IPS-20b (cell line): ENCODE measurements at regions not wholly inside any gene's neighbourhood (a gene's known extent, or its start where the extent isn't known, plus 50 kb on each side); places are given as distances from the start of the nearest gene placed in this dataset.
A peak's percentile ranks its signal among the peaks of the same experiment; 100 is the strongest.

Source experiments
- H3K27ac ChIP-seq: one replicate; pipeline ENCODE4 v1.5.1; 2013; ENCODE audit warnings: low read length
- H3K27me3 ChIP-seq: 2 replicates; pipeline ENCODE4 v1.6.1; 2013; ENCODE audit warnings: mild to moderate bottlenecking, low read length, inconsistent platforms; ENCODE audit not compliant: insufficient read depth
- H3K36me3 ChIP-seq: 2 replicates; pipeline ENCODE4 v1.6.1; 2013; ENCODE audit warnings: low read depth, mild to moderate bottlenecking, inconsistent platforms, low read length, moderate library complexity; ENCODE audit not compliant: insufficient read depth
- H3K4me1 ChIP-seq: 2 replicates; pipeline ENCODE4 v1.6.1; 2013; ENCODE audit warnings: mild to moderate bottlenecking, control low read depth, inconsistent platforms, low read length, moderate library complexity; ENCODE audit not compliant: insufficient read depth
- H3K4me3 ChIP-seq: 2 replicates; pipeline ENCODE4 v1.5.1; 2013; ENCODE audit warnings: mild to moderate bottlenecking, low read length, inconsistent platforms
- H3K9ac ChIP-seq: 2 replicates; pipeline ENCODE4 v1.6.1; 2013; ENCODE audit warnings: low read depth, mild to moderate bottlenecking, inconsistent platforms, low read length, moderate library complexity
- H3K9me3 ChIP-seq: 2 replicates; pipeline ENCODE4 v1.6.1; 2013; ENCODE audit warnings: mild to moderate bottlenecking, low read depth, low read length, inconsistent platforms; ENCODE audit not compliant: insufficient read depth

GRCh38 chr2:41234093-41234492 lies 782.2 kb upstream of the SLC8A1 start:
- Histone ChIP-seq H3K27ac (peak overlapping the region; percentile 12), H3K4me3 (no peak overlapping the region; the same call in 1 of the 2 replicates), H3K27me3 (no peaks in the 10 kb centered on the region)

GRCh38 chr2:41241325-41242000 lies 789.6 kb upstream of the SLC8A1 start:
- no peaks in the 10 kb centered on the region for H3K4me1 ChIP-seq
- no peaks in the 10 kb centered on the region for H3K9me3 ChIP-seq
- no peak overlapping the region for H3K4me3 ChIP-seq
- H3K27ac ChIP-seq, result no peak overlapping the region
- H3K36me3 ChIP-seq, result no peaks in the 10 kb centered on the region
- H3K27me3 ChIP-seq, result no peaks in the 10 kb centered on the region
- no peak overlapping the region for H3K9ac ChIP-seq

More at GRCh38 chr2:41234093-41234492, 782.2 kb upstream of the SLC8A1 start:
- Histone ChIP-seq H3K36me3 (no peaks in the 10 kb centered on the region), H3K9ac (no peak overlapping the region), H3K9me3 (no peaks in the 10 kb centered on the region), H3K4me1 (peaks cover 13% of the 10 kb centered on the region; the same call in 1 of the 2 replicates)

GRCh38 chr2:41242001-41242331 lies 790.1 kb upstream of the SLC8A1 start:
- Histone ChIP-seq H3K4me1 (no peaks in the 10 kb centered on the region), H3K9ac (no peak overlapping the region), H3K4me3 (no peak overlapping the region), H3K27me3 (no peaks in the 10 kb centered on the region), H3K9me3 (no peaks in the 10 kb centered on the region), H3K27ac (no peak overlapping the region), H3K36me3 (no peaks in the 10 kb centered on the region)

GRCh38 chr2:41267929-41268659 lies 779.7 kb upstream of the PKDCC start:
- Histone ChIP-seq H3K36me3 (no peaks in the 10 kb centered on the region), H3K4me1 (no peaks in the 10 kb centered on the region), H3K4me3 (no peak overlapping the region), H3K27ac (no peak overlapping the region), H3K27me3 (no peaks in the 10 kb centered on the region), H3K9ac (no peak overlapping the region), H3K9me3 (no peaks in the 10 kb centered on the region)

- no peak overlapping the region for H3K27ac ChIP-seq
- H3K9me3 ChIP-seq, result no peaks in the 10 kb centered on the region
- no peaks in the 10 kb centered on the region for H3K4me1 ChIP-seq
- no peak overlapping the region for H3K9ac ChIP-seq
- H3K4me3 ChIP-seq, result no peak overlapping the region
- H3K36me3 ChIP-seq, result no peaks in the 10 kb centered on the region
- no peaks in the 10 kb centered on the region for H3K27me3 ChIP-seq
These were observed 764.6 kb upstream of the PKDCC start for GRCh38 chr2:41283079-41283775.

- Histone ChIP-seq H3K9ac (no peak overlapping the region), H3K27ac (no peak overlapping the region), H3K36me3 (no peaks in the 10 kb centered on the region), H3K4me1 (no peaks in the 10 kb centered on the region), H3K4me3 (no peak overlapping the region), H3K27me3 (no peaks in the 10 kb centered on the region), H3K9me3 (no peaks in the 10 kb centered on the region)
These were observed 754.3 kb upstream of the PKDCC start for GRCh38 chr2:41293491-41293890.

- Histone ChIP-seq H3K4me3 (no peak overlapping the region), H3K27me3 (no peaks in the 10 kb centered on the region), H3K9me3 (no peaks in the 10 kb centered on the region), H3K4me1 (no peaks in the 10 kb centered on the region), H3K36me3 (no peaks in the 10 kb centered on the region), H3K9ac (no peak overlapping the region), H3K27ac (no peak overlapping the region)
These were observed 753.5 kb upstream of the PKDCC start for GRCh38 chr2:41294331-41294730.

- no peak overlapping the region for H3K4me3 ChIP-seq
- no peaks in the 10 kb centered on the region for H3K36me3 ChIP-seq
- H3K4me1 ChIP-seq, result no peaks in the 10 kb centered on the region
- H3K9me3 ChIP-seq, result no peaks in the 10 kb centered on the region
- H3K9ac ChIP-seq, result no peak overlapping the region
- H3K27me3 ChIP-seq, result no peaks in the 10 kb centered on the region
- H3K27ac ChIP-seq, result no peak overlapping the region
These were observed 734.7 kb upstream of the PKDCC start for GRCh38 chr2:41313082-41313481.

- H3K9ac ChIP-seq, result no peak overlapping the region
- no peak overlapping the region for H3K27ac ChIP-seq
- no peaks in the 10 kb centered on the region for H3K36me3 ChIP-seq
- H3K4me3 ChIP-seq, result no peak overlapping the region
- no peaks in the 10 kb centered on the region for H3K9me3 ChIP-seq
- no peaks in the 10 kb centered on the region for H3K4me1 ChIP-seq
- H3K27me3 ChIP-seq, result no peaks in the 10 kb centered on the region
These were observed 733.2 kb upstream of the PKDCC start for GRCh38 chr2:41314511-41315070.

GRCh38 chr2:41319437-41319836 lies 728.4 kb upstream of the PKDCC start:
- Histone ChIP-seq H3K27me3 (no peaks in the 10 kb centered on the region), H3K27ac (no peak overlapping the region), H3K4me1 (no peaks in the 10 kb centered on the region), H3K9ac (no peak overlapping the region), H3K36me3 (no peaks in the 10 kb centered on the region), H3K4me3 (no peak overlapping the region), H3K9me3 (no peaks in the 10 kb centered on the region)

GRCh38 chr2:41320491-41320890 lies 727.3 kb upstream of the PKDCC start:
- Histone ChIP-seq H3K9ac (no peak overlapping the region), H3K27ac (no peak overlapping the region), H3K9me3 (no peaks in the 10 kb centered on the region), H3K36me3 (no peaks in the 10 kb centered on the region), H3K27me3 (no peaks in the 10 kb centered on the region), H3K4me1 (no peaks in the 10 kb centered on the region), H3K4me3 (no peak overlapping the region)
